H1 (cell line): ENCODE measurements at regions not wholly inside any gene's neighbourhood (a gene's known extent, or its start where the extent isn't known, plus 50 kb on each side); places are given as distances from the start of the nearest gene placed in this dataset.

Source experiments
- CTCF ChIA-PET: fragments of 300-600 bp; sonication (Branson Sonifier 250); formaldehyde crosslinking; loops from one replicate; lab custom pipeline; 2021; ENCODE audit not compliant: partially characterized antibody; lab: Charles Lee
- POLR2A ChIA-PET: fragments of 300-600 bp; sonication (Branson Sonifier 250); formaldehyde crosslinking; loops from one replicate; lab custom pipeline; 2021; ENCODE audit warnings: inconsistent platforms; ENCODE audit not compliant: partially characterized antibody; lab: Charles Lee
- DNase-seq, 2 experiments: peaks; one replicate each; pipeline versions ENCODE4 v3.0.0 to v3.0.0-alpha.2; 2010 to 2022; ENCODE audit warnings: low spot score in 2 of 2, low read depth in 1 of 2, mixed read lengths in 1 of 2
- FAIRE-seq: peaks from 2 replicates; lab custom pipeline; 2011; peaks lifted over from hg19 to GRCh38; lab: Jason Lieb, UNC
- H2AFZ ChIP-seq: 2 replicates; pipeline ENCODE4 v1.8.1; 2012; ENCODE audit warnings: low read length, inconsistent platforms
- H2AK5ac ChIP-seq: 2 replicates; pipeline ENCODE4 v1.6.1; 2013; ENCODE audit warnings: low read depth, low read length
- H2BK120ac ChIP-seq: replicated peaks from 2 replicates; pipeline ENCODE3; 2013; ENCODE audit warnings: low read depth, low read length, inconsistent platforms
- H2BK12ac ChIP-seq: 2 replicates; pipeline ENCODE4 v1.6.1; 2013; ENCODE audit warnings: low read depth, low read length
- H2BK15ac ChIP-seq: 2 replicates; pipeline ENCODE4 v1.6.1; 2013; ENCODE audit warnings: low read length
- H2BK20ac ChIP-seq: 2 replicates; pipeline ENCODE4 v1.6.1; 2013; ENCODE audit warnings: low read length
- H2BK5ac ChIP-seq: 2 replicates; pipeline ENCODE4 v1.6.1; 2013; ENCODE audit warnings: low read depth, low read length
- H3K14ac ChIP-seq: 2 replicates; pipeline ENCODE4 v1.6.1; 2013; ENCODE audit warnings: inconsistent platforms; ENCODE audit not compliant: insufficient read length
- H3K18ac ChIP-seq: 2 replicates; pipeline ENCODE4 v1.6.1; 2013; ENCODE audit warnings: low read length; ENCODE audit errors: extremely low read depth
- H3K23ac ChIP-seq: 2 replicates; pipeline ENCODE4 v1.6.1; 2013; ENCODE audit warnings: inconsistent platforms; ENCODE audit not compliant: insufficient read length
- H3K23me2 ChIP-seq: 2 replicates; pipeline ENCODE4 v1.6.1; 2013; ENCODE audit warnings: low read depth, low read length
- H3K27ac ChIP-seq: 2 replicates; pipeline ENCODE4 v1.6.1; 2011; ENCODE audit warnings: low read depth, low read length, inconsistent platforms
- H3K27me3 ChIP-seq, 4 experiments: replicated peaks in 1 of 4; 1 replicate in 1 of 4; 2 replicates in 3 of 4; pipeline versions ENCODE4 v1.6.1 to v1.8.1; 2011 to 2013; ENCODE audit warnings: low read length in 3 of 4, mild to moderate bottlenecking in 3 of 4, inconsistent platforms in 2 of 4, mixed read lengths in 2 of 4, moderate library complexity in 1 of 4; ENCODE audit not compliant: control insufficient read depth in 3 of 4, insufficient read depth in 3 of 4; ENCODE audit errors: extremely low read depth in 1 of 4
- H3K36me3 ChIP-seq, 4 experiments: 2 replicates each; pipeline versions ENCODE4 v1.6.1 to v1.8.1; 2011 to 2013; ENCODE audit warnings: mild to moderate bottlenecking in 4 of 4, low read length in 3 of 4, moderate library complexity in 2 of 4, control low read depth in 1 of 4, inconsistent platforms in 1 of 4; ENCODE audit not compliant: insufficient read depth in 4 of 4, control insufficient read depth in 2 of 4
- H3K4ac ChIP-seq: replicated peaks from 2 replicates; pipeline ENCODE3; 2013; ENCODE audit warnings: low read length, low read depth, mixed read lengths, inconsistent platforms; ENCODE audit not compliant: insufficient read length
- H3K4me1 ChIP-seq, 4 experiments: replicated peaks in 1 of 4; 1 replicate in 1 of 4; 2 replicates in 3 of 4; pipeline versions ENCODE4 v1.6.1 to v1.8.1; 2011 to 2013; ENCODE audit warnings: low read length in 3 of 4, inconsistent platforms in 2 of 4, mixed read lengths in 1 of 4; ENCODE audit not compliant: insufficient read depth in 4 of 4, control insufficient read depth in 3 of 4
- H3K4me2 ChIP-seq, 2 experiments: 2 replicates each; pipeline versions ENCODE4 v1.6.1 to v1.8.1; 2011 to 2013; ENCODE audit warnings: low read depth in 2 of 2, low read length in 2 of 2, control low read depth in 1 of 2, inconsistent platforms in 1 of 2, mild to moderate bottlenecking in 1 of 2; ENCODE audit not compliant: insufficient read depth in 1 of 2
- H3K4me3 ChIP-seq, 4 experiments: fragments of 200-600, 300-600 bp in 1 of 4; sonication (generic), shearing (Covaris generic), sonication (Bioruptor Twin) in 1 of 4; 2 replicates each; pipeline versions ENCODE4 v1.5.1 to v1.8.1; 2011 to 2016; ENCODE audit warnings: low read length in 4 of 4, low read depth in 3 of 4, control low read depth in 2 of 4, inconsistent platforms in 2 of 4, mild to moderate bottlenecking in 2 of 4, mixed read lengths in 1 of 4, moderate library complexity in 1 of 4; ENCODE audit not compliant: insufficient read depth in 2 of 4; ENCODE audit errors: extremely low read depth in 1 of 4
- H3K56ac ChIP-seq: replicated peaks from 2 replicates; pipeline ENCODE3; 2013; ENCODE audit warnings: low read depth, mild to moderate bottlenecking, mixed read lengths, low read length, inconsistent platforms; ENCODE audit not compliant: insufficient read length
- H3K79me1 ChIP-seq: 2 replicates; pipeline ENCODE4 v1.6.1; 2013; ENCODE audit warnings: low read depth, low read length, control low read depth
- H3K79me2 ChIP-seq, 2 experiments: 2 replicates each; pipeline versions ENCODE4 v1.6.1 to v1.8.1; 2012 to 2013; ENCODE audit warnings: low read length in 2 of 2, mild to moderate bottlenecking in 2 of 2, inconsistent platforms in 1 of 2; ENCODE audit not compliant: insufficient read depth in 2 of 2, control insufficient read depth in 1 of 2
- H3K9ac ChIP-seq, 4 experiments: replicated peaks in 1 of 4; 1 replicate in 1 of 4; 2 replicates in 3 of 4; pipeline versions ENCODE4 v1.6.1 to v1.8.1; 2011 to 2013; ENCODE audit warnings: low read depth in 3 of 4, low read length in 3 of 4, control low read depth in 2 of 4, mild to moderate bottlenecking in 2 of 4, moderate library complexity in 2 of 4, inconsistent platforms in 1 of 4; ENCODE audit errors: extremely low read depth in 1 of 4
- H3K9me3 ChIP-seq, 2 experiments: 2 replicates each; pipeline versions ENCODE4 v1.6.1 to v1.8.1; 2012 to 2013; ENCODE audit warnings: mild to moderate bottlenecking in 2 of 2, moderate library complexity in 2 of 2, control low read depth in 1 of 2, inconsistent platforms in 1 of 2, low read depth in 1 of 2, low read length in 1 of 2, mixed read lengths in 1 of 2; ENCODE audit not compliant: insufficient read depth in 2 of 2
- H4K20me1 ChIP-seq, 2 experiments: replicated peaks in 1 of 2; 2 replicates each; pipeline versions ENCODE3 to v1.8.1; 2011 to 2013; ENCODE audit warnings: inconsistent platforms in 2 of 2, low read length in 2 of 2, mild to moderate bottlenecking in 1 of 2; ENCODE audit not compliant: insufficient read depth in 2 of 2, control insufficient read depth in 1 of 2
- H4K5ac ChIP-seq: 2 replicates; pipeline ENCODE4 v1.6.1; 2013; ENCODE audit warnings: low read length, low read depth, mixed read lengths, inconsistent platforms; ENCODE audit not compliant: insufficient read length
- H4K8ac ChIP-seq: 2 replicates; pipeline ENCODE4 v1.8.0; 2013; ENCODE audit warnings: mild to moderate bottlenecking, moderate library complexity, low read length, inconsistent platforms; ENCODE audit not compliant: insufficient read depth; ENCODE audit errors: extremely low read depth
- H4K91ac ChIP-seq: replicated peaks from 2 replicates; pipeline ENCODE3; 2013; ENCODE audit warnings: low read length, mixed read lengths, inconsistent platforms; ENCODE audit not compliant: insufficient read length
- CBX8 ChIP-seq: fragments of 300-800, 300-1000 bp; sonication (generic); IDR thresholded peaks from 2 replicates; pipeline ENCODE4 v1.7.1; 2016; ENCODE audit warnings: low read depth, low read length, borderline replicate concordance
- HDAC6 ChIP-seq: IDR thresholded peaks from one replicate; pipeline ENCODE4 v1.7.1; 2012; ENCODE audit warnings: low read depth, mild to moderate bottlenecking, inconsistent platforms, low read length, moderate library complexity
- SAP30 ChIP-seq: fragments of 300-600 bp; sonication (generic); IDR thresholded peaks from 2 replicates; pipeline ENCODE4 v1.7.1; 2012; ENCODE audit warnings: low read length, moderate library complexity, mild to moderate bottlenecking, inconsistent platforms; ENCODE audit not compliant: insufficient read depth, insufficient replicate concordance
- SIN3A ChIP-seq, 2 experiments: IDR thresholded peaks in 1 of 2; conservative IDR thresholded peaks in 1 of 2; 2 replicates each; pipeline ENCODE4 v1.6.1; 2011 to 2012; ENCODE audit warnings: low read length in 2 of 2, improper control_type of control experiment in 1 of 2, low read depth in 1 of 2, mild to moderate bottlenecking in 1 of 2
- TAF7 ChIP-seq: optimal IDR thresholded peaks from 2 replicates; pipeline ENCODE3; 2011; ENCODE audit warnings: low read depth, mild to moderate bottlenecking, inconsistent platforms, low read length, moderate library complexity, borderline replicate concordance
- TCF12 ChIP-seq: IDR thresholded peaks from 2 replicates; pipeline ENCODE4 v1.6.1; 2011; ENCODE audit warnings: low read depth, mild to moderate bottlenecking, low read length
- WGBS, 2 experiments: shearing (Covaris generic) in 1 of 2; methylation state at CpG; one replicate each; pipeline versions ENCODE4 v1.1.6 to v1.1.7; 2013 to 2015; ENCODE audit warnings: low lambda C conversion rate in 2 of 2, mixed read lengths in 2 of 2, inconsistent platforms in 1 of 2, low coverage in 1 of 2, missing lambda C conversion rate in 1 of 2; ENCODE audit not compliant: insufficient replicate concordance in 2 of 2, insufficient coverage in 1 of 2, insufficient read length in 1 of 2; ENCODE audit errors: extremely low coverage in 1 of 2, missing lambda C conversion rate in 1 of 2; 5-methylcytosine and 5-hydroxymethylcytosine counted together
- TF ChIP-seq, protein P1 (sequence below): IDR thresholded peaks from 2 replicates; pipeline ENCODE4 v1.6.1; 2012; ENCODE audit warnings: inconsistent platforms
- TF ChIP-seq, protein P2 (sequence below): IDR thresholded peaks from 2 replicates; pipeline ENCODE4 v1.6.1; 2012; ENCODE audit warnings: inconsistent platforms
- TF ChIP-seq, protein P3 (sequence below): IDR thresholded peaks from 2 replicates; pipeline ENCODE4 v1.6.1; 2012; ENCODE audit warnings: low read length, inconsistent platforms

DNA sequence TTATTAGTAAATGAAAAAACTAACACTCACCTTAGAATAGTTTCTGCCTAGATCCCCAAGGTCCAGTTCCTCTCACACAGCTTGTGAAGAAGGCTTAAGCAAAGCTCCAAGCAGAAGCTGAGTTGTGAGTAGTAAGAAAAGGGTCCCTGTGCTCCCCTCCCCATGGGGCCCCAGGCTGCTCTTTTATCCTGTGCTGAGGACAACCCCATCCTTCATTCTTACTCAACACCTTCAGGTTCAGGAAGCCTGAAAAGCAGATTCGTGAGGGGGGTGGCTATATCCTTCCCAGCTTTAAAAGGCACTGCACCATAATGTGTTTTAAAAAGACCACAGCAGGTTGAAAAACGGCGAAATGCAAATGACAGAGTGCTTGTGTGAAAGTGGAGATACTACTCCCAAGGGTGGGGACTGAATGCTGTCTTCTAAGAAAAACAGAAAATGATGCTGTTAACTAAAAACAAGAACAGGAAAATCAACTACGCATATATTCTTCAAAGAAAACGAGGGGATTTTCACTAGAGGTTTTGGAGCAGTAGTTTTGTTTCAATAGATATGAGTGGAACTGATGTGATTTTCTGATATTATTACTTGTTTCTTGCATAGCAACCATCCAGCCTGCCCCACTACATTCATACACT is 182.7 kb downstream of the KTN1 start:
- Histone ChIP-seq H3K27ac (no peak overlapping the region), H4K91ac (no peak overlapping the region), H3K79me2 (no peaks in the 10 kb centered on the region), H4K5ac (no peak overlapping the region), H3K23me2 (no peaks in the 10 kb centered on the region; the same call in 1 of the 2 replicates), H3K9me3 (no peaks in the 10 kb centered on the region), H2BK20ac (no peak overlapping the region), H3K18ac (no peak overlapping the region), H3K4me2 (0 out of 4 replicates have a peak overlapping the region, but pooled peaks of 1 of the 2 experiments have one; percentile 4), H3K27me3 (no peaks in the 10 kb centered on the region), H4K8ac (no peak overlapping the region), H3K4ac (no peak overlapping the region), H3K36me3 (no peaks in the 10 kb centered on the region), H2BK120ac (no peak overlapping the region), H3K79me1 (no peaks in the 10 kb centered on the region), H3K4me1 (peaks cover 0 to 6% (median 4%) of the 10 kb centered on the region in 4 experiments; a peak in 4 of 7 replicates), H3K23ac (no peak overlapping the region), H4K20me1 (no peaks in the 10 kb centered on the region), H2BK5ac (no peak overlapping the region), H2AFZ (no peak overlapping the region), H2BK15ac (no peak overlapping the region), H3K14ac (no peak overlapping the region), H3K9ac (no peak overlapping the region), H3K4me3 (no peak overlapping the region), H3K56ac (no peak overlapping the region), H2AK5ac (no peak overlapping the region), H2BK12ac (no peak overlapping the region)
- ChIA-PET CTCF (interaction anchor here (1.0 to 1.6 kb wide), 2 partner anchors 8 to 10 kb away, joined by 3 to 6 read pairs; no protein-coding TSS in a partner anchor), POLR2A (interaction anchor here (1.1 kb wide), 1 partner anchor 10 kb away, joined by 3 read pairs; no protein-coding TSS in a partner anchor)
- WGBS, 2 experiments: 79% methylated on average over 5 of the region's 5 CpGs; no CpG with 5 or more reads in 1 of the 2 experiments
- FAIRE-seq: no peak
- DNase-seq: no peak
- no peak for TF ChIP-seq HDAC6
- TF ChIP-seq, protein P1, sequence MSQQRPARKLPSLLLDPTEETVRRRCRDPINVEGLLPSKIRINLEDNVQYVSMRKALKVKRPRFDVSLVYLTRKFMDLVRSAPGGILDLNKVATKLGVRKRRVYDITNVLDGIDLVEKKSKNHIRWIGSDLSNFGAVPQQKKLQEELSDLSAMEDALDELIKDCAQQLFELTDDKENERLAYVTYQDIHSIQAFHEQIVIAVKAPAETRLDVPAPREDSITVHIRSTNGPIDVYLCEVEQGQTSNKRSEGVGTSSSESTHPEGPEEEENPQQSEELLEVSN: no peak
- TF ChIP-seq, protein P2, sequence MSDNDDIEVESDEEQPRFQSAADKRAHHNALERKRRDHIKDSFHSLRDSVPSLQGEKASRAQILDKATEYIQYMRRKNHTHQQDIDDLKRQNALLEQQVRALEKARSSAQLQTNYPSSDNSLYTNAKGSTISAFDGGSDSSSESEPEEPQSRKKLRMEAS: no peak
- TF ChIP-seq, protein P3, sequence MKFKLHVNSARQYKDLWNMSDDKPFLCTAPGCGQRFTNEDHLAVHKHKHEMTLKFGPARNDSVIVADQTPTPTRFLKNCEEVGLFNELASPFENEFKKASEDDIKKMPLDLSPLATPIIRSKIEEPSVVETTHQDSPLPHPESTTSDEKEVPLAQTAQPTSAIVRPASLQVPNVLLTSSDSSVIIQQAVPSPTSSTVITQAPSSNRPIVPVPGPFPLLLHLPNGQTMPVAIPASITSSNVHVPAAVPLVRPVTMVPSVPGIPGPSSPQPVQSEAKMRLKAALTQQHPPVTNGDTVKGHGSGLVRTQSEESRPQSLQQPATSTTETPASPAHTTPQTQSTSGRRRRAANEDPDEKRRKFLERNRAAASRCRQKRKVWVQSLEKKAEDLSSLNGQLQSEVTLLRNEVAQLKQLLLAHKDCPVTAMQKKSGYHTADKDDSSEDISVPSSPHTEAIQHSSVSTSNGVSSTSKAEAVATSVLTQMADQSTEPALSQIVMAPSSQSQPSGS: no peak
- TF ChIP-seq TCF12: no peak
- no peak for TF ChIP-seq TAF7
- no peak for TF ChIP-seq CBX8
- no peak for TF ChIP-seq SAP30
- no peak for TF ChIP-seq SIN3A (conservative IDR thresholded peaks at IDR 0.05 in 1 of 2, IDR thresholded peaks at IDR 0.05 in 1 of 2; ENCODE audit: low read depth in 1 of 2, low read length in 2 of 2)
